Suprapubic skin (tissue), 4 donors: ENCODE measurements at regions not wholly inside any gene's neighbourhood (a gene's known extent, or its start where the extent isn't known, plus 50 kb on each side); places are given as distances from the start of the nearest gene placed in this dataset.
"Not testable (repeated sequence)": the region's sequence is repeated elsewhere in the genome, so short reads cannot be mapped to it uniquely, and the experiment has no call there.

ENCODE experiments used
- DNase-seq, 2 donors: peaks; one replicate each; pipeline ENCODE4 v3.0.0-alpha.2; 2019; ENCODE audit warnings: low spot score in 2 of 2
- H3K27ac ChIP-seq: fragments of 200-600 bp; sonication (generic); one replicate; pipeline ENCODE4 v1.5.1; 2019
- H3K27me3 ChIP-seq: fragments of 200-600 bp; sonication (generic); one replicate; pipeline ENCODE4 v1.5.1; 2019
- H3K36me3 ChIP-seq: fragments of 200-600 bp; sonication (generic); one replicate; pipeline ENCODE4 v1.5.1; 2019
- H3K4me1 ChIP-seq: fragments of 200-600 bp; sonication (generic); one replicate; pipeline ENCODE4 v1.5.1; 2019
- H3K4me3 ChIP-seq: fragments of 200-600 bp; sonication (generic); one replicate; pipeline ENCODE4 v1.5.1; 2019; ENCODE audit warnings: mild to moderate bottlenecking
- H3K9me3 ChIP-seq: fragments of 200-600 bp; sonication (generic); one replicate; pipeline ENCODE4 v1.5.1; 2019
- EP300 ChIP-seq: sonication (generic); formaldehyde crosslinking; IDR thresholded peaks from one replicate; pipeline ENCODE4 v1.6.1; 2017; ENCODE audit warnings: antibody characterized with exemption
- POLR2A ChIP-seq, 2 donors: fragments of 450-650 bp; IDR thresholded peaks; one replicate each; pipeline ENCODE4 v1.6.1; 2017; ENCODE audit warnings: antibody characterized with exemption in 2 of 2, mild to moderate bottlenecking in 2 of 2, moderate library complexity in 2 of 2
- POLR2AphosphoS5 ChIP-seq, 3 donors: sonication (generic); formaldehyde crosslinking; IDR thresholded peaks; one replicate each; pipeline ENCODE4 v1.6.1; 2017; ENCODE audit warnings: antibody characterized with exemption in 3 of 3
- WGBS: methylation state at CpG from one replicate; pipeline ENCODE4 v1.1.5; 2018; 5-methylcytosine and 5-hydroxymethylcytosine counted together
- TF ChIP-seq, protein P1 (sequence below), 2 donors: fragments of 200-600 bp in 1 of 2; fragments of 450-650 bp in 1 of 2; sonication (generic) in 1 of 2; IDR thresholded peaks; one replicate each; pipeline ENCODE4 v1.5.1; 2016 to 2019; ENCODE audit warnings: antibody characterized with exemption in 2 of 2, mild to moderate bottlenecking in 1 of 2, moderate library complexity in 1 of 2

- Histone ChIP-seq H3K27ac (no peak overlapping the region), H3K4me1 (no peaks in the 10 kb centered on the region), H3K9me3 (no peaks in the 10 kb centered on the region), H3K27me3 (peaks cover 45% of the 10 kb centered on the region), H3K36me3 (no peaks in the 10 kb centered on the region), H3K4me3 (no peak overlapping the region)
- no peak for DNase-seq
- WGBS = 46% methylated on average over 6 of the region's 6 CpGs
- TF ChIP-seq EP300 = no peak
Observed at GRCh38 chr7:3138997-3139396, 95.3 kb upstream of the CARD11 start.

DNA sequence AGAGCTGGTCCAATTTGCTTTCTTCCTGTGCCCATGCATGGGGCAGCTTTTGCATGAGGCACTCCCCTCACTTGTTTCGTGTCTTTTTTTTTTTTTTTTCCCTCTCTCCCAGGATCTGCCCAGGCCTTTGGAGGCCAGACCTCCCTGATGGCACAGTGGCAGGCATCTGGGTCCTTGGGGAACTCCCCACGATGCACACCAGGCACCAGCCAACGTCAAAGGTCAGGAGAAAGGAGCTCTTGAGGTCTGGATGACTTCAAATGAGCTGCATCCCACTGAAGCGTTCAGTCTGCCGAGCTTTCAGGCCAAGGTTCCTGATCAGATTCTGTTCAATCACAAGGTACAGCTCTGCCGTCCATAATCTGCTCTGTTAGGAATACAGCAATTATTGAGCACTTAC, 97.2 kb upstream of the CARD11 start:
- no peak overlapping the region for H3K27ac ChIP-seq
- peaks cover 42% of the 10 kb centered on the region for H3K27me3 ChIP-seq
- no peak for TF ChIP-seq EP300
- TF ChIP-seq POLR2AphosphoS5 (IDR thresholded peaks at IDR 0.05) = no peak
- TF ChIP-seq, protein P1, sequence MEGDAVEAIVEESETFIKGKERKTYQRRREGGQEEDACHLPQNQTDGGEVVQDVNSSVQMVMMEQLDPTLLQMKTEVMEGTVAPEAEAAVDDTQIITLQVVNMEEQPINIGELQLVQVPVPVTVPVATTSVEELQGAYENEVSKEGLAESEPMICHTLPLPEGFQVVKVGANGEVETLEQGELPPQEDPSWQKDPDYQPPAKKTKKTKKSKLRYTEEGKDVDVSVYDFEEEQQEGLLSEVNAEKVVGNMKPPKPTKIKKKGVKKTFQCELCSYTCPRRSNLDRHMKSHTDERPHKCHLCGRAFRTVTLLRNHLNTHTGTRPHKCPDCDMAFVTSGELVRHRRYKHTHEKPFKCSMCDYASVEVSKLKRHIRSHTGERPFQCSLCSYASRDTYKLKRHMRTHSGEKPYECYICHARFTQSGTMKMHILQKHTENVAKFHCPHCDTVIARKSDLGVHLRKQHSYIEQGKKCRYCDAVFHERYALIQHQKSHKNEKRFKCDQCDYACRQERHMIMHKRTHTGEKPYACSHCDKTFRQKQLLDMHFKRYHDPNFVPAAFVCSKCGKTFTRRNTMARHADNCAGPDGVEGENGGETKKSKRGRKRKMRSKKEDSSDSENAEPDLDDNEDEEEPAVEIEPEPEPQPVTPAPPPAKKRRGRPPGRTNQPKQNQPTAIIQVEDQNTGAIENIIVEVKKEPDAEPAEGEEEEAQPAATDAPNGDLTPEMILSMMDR (IDR thresholded peaks at IDR 0.05) = no peak
- no peak for TF ChIP-seq POLR2A (IDR thresholded peaks at IDR 0.05)
- no peaks in the 10 kb centered on the region for H3K9me3 ChIP-seq
- H3K36me3 ChIP-seq = no peaks in the 10 kb centered on the region
- 56% methylated on average over 6 of the region's 6 CpGs for WGBS
- no peak for DNase-seq
- H3K4me3 ChIP-seq = no peak overlapping the region
- no peaks in the 10 kb centered on the region for H3K4me1 ChIP-seq

DNA sequence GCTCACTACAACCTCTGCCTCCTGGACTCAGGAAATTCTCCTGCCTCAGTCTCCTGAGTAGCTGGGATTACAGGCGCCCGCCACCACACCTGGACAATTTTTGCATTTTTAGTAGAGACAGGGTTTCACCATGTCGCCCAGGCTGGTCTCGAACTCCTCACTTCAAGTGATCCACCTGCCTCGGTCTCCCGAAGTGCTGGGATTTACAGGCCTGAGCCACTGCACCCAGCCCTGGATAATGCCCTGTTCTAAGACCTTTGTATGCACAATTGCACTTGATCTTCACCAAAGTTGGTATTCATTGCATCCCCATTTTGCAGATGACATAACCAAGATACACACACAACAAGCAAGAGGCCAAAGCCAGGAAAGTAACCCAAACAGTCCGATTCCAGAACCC, 97.7 kb upstream of the CARD11 start:
- Histone ChIP-seq H3K27ac (no peak overlapping the region), H3K4me3 (no peak overlapping the region), H3K27me3 (peaks cover 38% of the 10 kb centered on the region), H3K36me3 (no peaks in the 10 kb centered on the region), H3K9me3 (no peaks in the 10 kb centered on the region), H3K4me1 (no peaks in the 10 kb centered on the region)
- no peak for TF ChIP-seq POLR2A (IDR thresholded peaks at IDR 0.05)
- TF ChIP-seq POLR2AphosphoS5 (IDR thresholded peaks at IDR 0.05) = no peak
- TF ChIP-seq EP300 = no peak
- TF ChIP-seq, protein P1 (IDR thresholded peaks at IDR 0.05) = no peak
- 95% methylated on average over 7 of the region's 7 CpGs for WGBS
- DNase-seq = no peak

DNA sequence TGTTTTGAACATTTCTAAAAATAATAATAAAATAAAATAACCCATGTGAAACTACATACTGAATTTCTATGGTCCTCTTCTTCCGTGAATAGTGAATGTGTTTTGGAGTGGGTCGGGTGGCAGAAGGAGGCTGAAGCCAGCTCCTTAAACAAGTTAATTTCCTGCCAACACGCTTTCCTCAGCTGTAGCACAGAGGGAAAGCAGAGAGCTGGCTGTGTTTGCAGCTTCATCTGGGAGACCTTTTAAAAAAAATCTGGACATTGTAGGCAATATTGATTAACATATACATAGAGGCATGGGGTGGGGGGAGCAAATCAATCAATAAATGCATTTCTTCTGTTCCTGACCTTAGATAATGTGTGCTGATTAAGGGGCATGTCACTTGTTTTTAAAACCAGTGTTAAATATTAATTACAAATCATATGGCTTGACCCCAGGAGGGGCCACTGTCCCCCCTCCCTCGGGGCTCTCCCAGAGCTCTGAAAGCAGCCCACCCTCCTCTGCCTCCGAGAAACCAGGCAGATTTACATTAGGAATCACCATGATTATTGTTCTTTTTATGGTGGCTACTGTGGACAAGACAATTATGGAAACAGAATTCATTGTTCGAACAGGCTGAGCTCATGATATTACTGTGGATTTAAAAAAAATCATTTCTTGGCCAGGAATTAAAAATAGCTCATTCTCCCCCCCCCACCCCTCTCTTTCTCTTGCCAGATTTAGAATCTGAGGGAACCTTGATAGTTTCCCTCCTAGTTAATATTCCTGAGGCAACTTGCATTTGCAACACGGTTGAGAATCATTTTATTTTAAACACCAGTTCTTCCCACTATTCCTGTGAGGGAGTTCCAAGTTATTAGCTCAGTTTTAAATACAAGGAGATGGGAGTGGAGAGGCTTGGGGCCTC, 100.5 kb upstream of the CARD11 start:
- WGBS = 33% methylated on average over 7 of the region's 7 CpGs
- no peak for TF ChIP-seq POLR2AphosphoS5 (IDR thresholded peaks at IDR 0.05)
- Histone ChIP-seq H3K4me3 (no peak overlapping the region), H3K36me3 (no peaks in the 10 kb centered on the region), H3K9me3 (no peaks in the 10 kb centered on the region), H3K27ac (no peak overlapping the region), H3K4me1 (no peaks in the 10 kb centered on the region), H3K27me3 (peaks cover 19% of the 10 kb centered on the region)
- no peak for DNase-seq

- not testable (repeated sequence) for H3K4me1 ChIP-seq, H3K9me3 ChIP-seq, H3K36me3 ChIP-seq, H3K27ac ChIP-seq, H3K4me3 ChIP-seq, DNase-seq
- 82% methylated on average over 6 of the region's 6 CpGs for WGBS
- H3K27me3 ChIP-seq = peaks cover 16% of the 10 kb centered on the region
Observed at GRCh38 chr7:3144776-3145125, 101.1 kb upstream of the CARD11 start.

- no peak for DNase-seq
- H3K36me3 ChIP-seq = no peaks in the 10 kb centered on the region
- TF ChIP-seq, protein P1 (IDR thresholded peaks at IDR 0.05) = no peak
- no peak for TF ChIP-seq EP300
- no peak for TF ChIP-seq POLR2AphosphoS5 (IDR thresholded peaks at IDR 0.05)
- TF ChIP-seq POLR2A (IDR thresholded peaks at IDR 0.05) = no peak
- peaks cover 8% of the 10 kb centered on the region for H3K27me3 ChIP-seq
- WGBS = 69% methylated on average over 18 of the region's 18 CpGs
- H3K4me3 ChIP-seq = no peak overlapping the region
- H3K9me3 ChIP-seq = no peaks in the 10 kb centered on the region
- H3K27ac ChIP-seq = no peak overlapping the region
- no peaks in the 10 kb centered on the region for H3K4me1 ChIP-seq
Observed at GRCh38 chr7:3146571-3147226, 103.0 kb upstream of the CARD11 start.

DNA sequence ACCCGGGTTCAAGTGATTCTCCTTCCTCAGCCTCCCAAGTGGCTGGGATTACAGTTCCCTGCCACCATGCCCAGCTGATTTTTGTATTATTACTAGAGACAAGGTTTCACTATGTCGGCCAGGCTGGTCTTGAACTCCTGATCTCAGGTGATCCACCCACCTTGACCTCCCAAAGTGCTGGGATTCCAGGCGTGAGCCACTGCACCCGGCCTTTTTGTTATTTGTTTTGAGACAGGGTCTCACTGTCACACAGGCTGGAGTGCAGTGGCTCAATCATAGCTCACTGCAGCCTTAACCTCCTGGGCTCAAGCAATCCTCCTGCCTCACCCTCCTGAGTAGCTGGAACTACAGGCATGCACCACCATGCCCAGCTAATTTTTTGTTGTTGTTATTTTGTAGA, 104.8 kb upstream of the CARD11 start:
- 56% methylated on average over 4 of the region's 4 CpGs for WGBS
- not testable (repeated sequence) for H3K9me3 ChIP-seq, H3K27ac ChIP-seq, H3K36me3 ChIP-seq, H3K4me1 ChIP-seq, H3K4me3 ChIP-seq
- DNase-seq = peak in 1 of 2 donors; percentile 3
- peaks cover 18% of the 10 kb centered on the region for H3K27me3 ChIP-seq
